WTC11 (cell line): ENCODE measurements at regions not wholly inside any gene's neighbourhood (a gene's known extent, or its start where the extent isn't known, plus 50 kb on each side); places are given as distances from the start of the nearest gene placed in this dataset.

Experiments used
- ATAC-seq: fragments of 200-7000 bp; cut with Tn5 transposase; 2 replicates; pipeline ENCODE4 v1.10.0; 2021; ENCODE audit warnings: mild to moderate bottlenecking, moderate library complexity
- CTCF ChIA-PET: fragments of 300-600 bp; sonication (Branson Sonifier 250); formaldehyde crosslinking; loops from one replicate; lab custom pipeline; 2021; ENCODE audit warnings: antibody characterized with exemption; lab: Charles Lee
- POLR2A ChIA-PET: fragments of 350-600 bp; sonication (Branson Sonifier 250); formaldehyde crosslinking; loops from one replicate; lab custom pipeline; 2021; ENCODE audit warnings: antibody characterized with exemption; lab: Charles Lee
- DNase-seq: peaks from one replicate; pipeline ENCODE4 v3.0.0; 2021; ENCODE audit warnings: low spot score
- H3K27ac Mint-ChIP-seq: 2 replicates; pipeline ENCODE4 v1.8.0; 2021; ENCODE audit warnings: mixed read lengths
- H3K27me3 Mint-ChIP-seq: 2 replicates; pipeline ENCODE4 v1.8.0; 2021; ENCODE audit warnings: low read depth, mild to moderate bottlenecking, moderate library complexity, mixed read lengths
- H3K36me3 Mint-ChIP-seq: 2 replicates; pipeline ENCODE4 v1.8.0; 2021; ENCODE audit warnings: mixed read lengths
- H3K4me1 Mint-ChIP-seq: 2 replicates; pipeline ENCODE4 v1.8.0; 2022; ENCODE audit warnings: mixed read lengths
- H3K4me3 Mint-ChIP-seq: 2 replicates; pipeline ENCODE4 v1.8.0; 2021; ENCODE audit warnings: mild to moderate bottlenecking, moderate library complexity, mixed read lengths
- H3K9me3 Mint-ChIP-seq: 2 replicates; pipeline ENCODE4 v1.8.0; 2021; ENCODE audit warnings: mixed read lengths
- CREM ChIP-seq: sonication (generic); formaldehyde crosslinking; IDR thresholded peaks from 2 replicates; pipeline ENCODE4 v1.8.1; 2022; ENCODE audit warnings: mild to moderate bottlenecking, missing genetic modification reagents, moderate library complexity
- E2F5 ChIP-seq: sonication (generic); formaldehyde crosslinking; IDR thresholded peaks from 2 replicates; pipeline ENCODE4 v1.8.1; 2022; ENCODE audit warnings: mild to moderate bottlenecking, moderate library complexity, missing genetic modification reagents
- ELF4 ChIP-seq: sonication (generic); formaldehyde crosslinking; IDR thresholded peaks from 2 replicates; pipeline ENCODE4 v1.8.1; 2022; ENCODE audit warnings: low read depth, mild to moderate bottlenecking, moderate library complexity, missing genetic modification reagents
- ERG ChIP-seq: fragments of 250-450 bp; sonication (Bioruptor Pico); IDR thresholded peaks from 2 replicates; pipeline ENCODE4 v1.8.0; 2021; ENCODE audit warnings: mild to moderate bottlenecking
- ETV6 ChIP-seq: sonication (generic); formaldehyde crosslinking; IDR thresholded peaks from 2 replicates; pipeline ENCODE4 v1.8.1; 2022; ENCODE audit warnings: mild to moderate bottlenecking, missing genetic modification reagents
- FOXJ3 ChIP-seq: sonication (generic); formaldehyde crosslinking; IDR thresholded peaks from 2 replicates; pipeline ENCODE4 v1.9.0; 2021; ENCODE audit warnings: missing genetic modification reagents, mild to moderate bottlenecking, borderline replicate concordance
- FOXP1 ChIP-seq: sonication (generic); formaldehyde crosslinking; IDR thresholded peaks from 2 replicates; pipeline ENCODE4 v1.8.0; 2022; ENCODE audit warnings: missing genetic modification reagents, mild to moderate bottlenecking, moderate library complexity, borderline replicate concordance
- GABPB1 ChIP-seq: sonication (generic); formaldehyde crosslinking; IDR thresholded peaks from 2 replicates; pipeline ENCODE4 v1.8.1; 2023; ENCODE audit warnings: mild to moderate bottlenecking, missing genetic modification reagents
- HMGA2 ChIP-seq: fragments of 250-450 bp; sonication (Bioruptor Pico); IDR thresholded peaks from 2 replicates; pipeline ENCODE4 v1.4.0; 2021; ENCODE audit warnings: mild to moderate bottlenecking, moderate library complexity
- HMGXB4 ChIP-seq: sonication (generic); formaldehyde crosslinking; IDR thresholded peaks from 2 replicates; pipeline ENCODE4 v1.8.1; 2023; ENCODE audit warnings: mild to moderate bottlenecking, moderate library complexity, missing genetic modification reagents
- JUN ChIP-seq: sonication (generic); formaldehyde crosslinking; IDR thresholded peaks from 2 replicates; pipeline ENCODE4 v1.8.0; 2023; ENCODE audit warnings: mild to moderate bottlenecking, missing genetic modification reagents
- MAX ChIP-seq: sonication (generic); formaldehyde crosslinking; IDR thresholded peaks from 2 replicates; pipeline ENCODE4 v1.8.0; 2022; ENCODE audit warnings: mild to moderate bottlenecking, missing genetic modification reagents
- MYBL2 ChIP-seq: sonication (generic); formaldehyde crosslinking; IDR thresholded peaks from 2 replicates; pipeline ENCODE4 v1.8.1; 2023; ENCODE audit warnings: mild to moderate bottlenecking, moderate library complexity, missing genetic modification reagents
- NFE2L1 ChIP-seq: sonication (generic); formaldehyde crosslinking; IDR thresholded peaks from 2 replicates; pipeline ENCODE4 v1.8.1; 2023; ENCODE audit warnings: missing genetic modification reagents
- NR2C2 ChIP-seq: sonication (generic); formaldehyde crosslinking; IDR thresholded peaks from 2 replicates; pipeline ENCODE4 v1.8.0; 2022; ENCODE audit warnings: mild to moderate bottlenecking, missing genetic modification reagents
- NR3C1 ChIP-seq: sonication (generic); formaldehyde crosslinking; conservative IDR thresholded peaks from 2 replicates; pipeline ENCODE4 v1.8.1; 2023; ENCODE audit warnings: low read depth, mild to moderate bottlenecking, missing genetic modification reagents
- TEAD1 ChIP-seq: sonication (generic); formaldehyde crosslinking; IDR thresholded peaks from 2 replicates; pipeline ENCODE4 v1.8.0; 2022; ENCODE audit warnings: mild to moderate bottlenecking, missing genetic modification reagents
- USF2 ChIP-seq: sonication (generic); formaldehyde crosslinking; IDR thresholded peaks from 2 replicates; pipeline ENCODE4 v1.8.1; 2023; ENCODE audit warnings: mild to moderate bottlenecking, missing genetic modification reagents, moderate library complexity
- ZNF121 ChIP-seq: sonication (generic); formaldehyde crosslinking; IDR thresholded peaks from 2 replicates; pipeline ENCODE4 v1.8.0; 2023; ENCODE audit warnings: missing genetic modification reagents
- ZNF219 ChIP-seq: sonication (generic); formaldehyde crosslinking; IDR thresholded peaks from 2 replicates; pipeline ENCODE4 v1.8.0; 2023; ENCODE audit warnings: missing genetic modification reagents, mild to moderate bottlenecking, borderline replicate concordance
- ZNF281 ChIP-seq: sonication (generic); formaldehyde crosslinking; IDR thresholded peaks from 2 replicates; pipeline ENCODE4 v1.8.0; 2023; ENCODE audit warnings: mild to moderate bottlenecking, missing genetic modification reagents
- ZNF416 ChIP-seq: fragments of 250-450 bp; sonication (Bioruptor Pico); IDR thresholded peaks from 2 replicates; pipeline ENCODE4 v1.9.0; 2021; ENCODE audit warnings: mild to moderate bottlenecking, inconsistent platforms
- ZNF671 ChIP-seq: fragments of 250-450 bp; sonication (Bioruptor Pico); IDR thresholded peaks from 2 replicates; pipeline ENCODE4 v1.8.0; 2021; ENCODE audit warnings: mild to moderate bottlenecking

GRCh38 chr12:58766513-58766870 lies 153.8 kb downstream of the LRIG3 start:
- Mint-ChIP-seq H3K9me3 (peaks cover 14% of the 10 kb centered on the region), H3K27ac (no peak overlapping the region), H3K4me3 (no peak overlapping the region), H3K36me3 (peaks cover 4% of the 10 kb centered on the region; the same call in 1 of the 2 replicates), H3K4me1 (no peaks in the 10 kb centered on the region), H3K27me3 (no peaks in the 10 kb centered on the region; the same call in 1 of the 2 replicates)
- ChIA-PET POLR2A (no interaction called here), CTCF (no interaction called here)
- DNase-seq (no peak), ATAC-seq (no peak)
- TF ChIP-seq ZNF121 (CRISPR knock-in tag) (no peak), NFE2L1 (CRISPR knock-in tag) (no peak), MYBL2 (CRISPR knock-in tag) (no peak), NR3C1 (CRISPR knock-in tag) (no peak), GABPB1 (CRISPR knock-in tag) (no peak), MAX (CRISPR knock-in tag) (no peak), JUN (CRISPR knock-in tag) (no peak)

GRCh38 chr12:58767496-58767895 lies 152.8 kb downstream of the LRIG3 start:
- ATAC-seq (no peak), DNase-seq (no peak)
- ChIA-PET POLR2A (no interaction called here), CTCF (interaction anchor here (1.3 kb wide), 1 partner anchor 227 kb away, joined by 4 read pairs; no protein-coding TSS in a partner anchor)
- TF ChIP-seq HMGA2 (CRISPR knock-in tag) = no peak
- no peak for TF ChIP-seq HMGXB4 (CRISPR knock-in tag)
- no peak for TF ChIP-seq ZNF281 (CRISPR knock-in tag)
- TF ChIP-seq ELF4 = no peak
- no peak for TF ChIP-seq USF2
- TF ChIP-seq FOXP1 (CRISPR knock-in tag) = no peak
- TF ChIP-seq FOXJ3 (CRISPR knock-in tag) = no peak
- no peak for TF ChIP-seq TEAD1 (CRISPR knock-in tag)
- TF ChIP-seq ERG = no peak
- no peak for TF ChIP-seq ZNF671
- TF ChIP-seq E2F5 = no peak
- no peak for TF ChIP-seq ZNF219 (CRISPR knock-in tag)
- no peak for TF ChIP-seq ZNF416 (CRISPR knock-in tag)
- no peak for TF ChIP-seq ETV6
- TF ChIP-seq CREM (CRISPR knock-in tag) = no peak
- no peak for TF ChIP-seq NR2C2 (CRISPR knock-in tag)
- no peaks in the 10 kb centered on the region; the same call in 1 of the 2 replicates for H3K27me3 Mint-ChIP-seq
- H3K4me3 Mint-ChIP-seq = no peak overlapping the region
- peaks cover 17% of the 10 kb centered on the region for H3K9me3 Mint-ChIP-seq
- no peaks in the 10 kb centered on the region for H3K4me1 Mint-ChIP-seq
- H3K27ac Mint-ChIP-seq = no peak overlapping the region
- H3K36me3 Mint-ChIP-seq = peaks cover 4% of the 10 kb centered on the region; the same call in 1 of the 2 replicates
